ENCODE measurements at regions not wholly inside any gene's neighbourhood (a gene's known extent, or its start where the extent isn't known, plus 50 kb on each side); places are given as distances from the start of the nearest gene placed in this dataset.

- TF ChIP-seq SUZ12 (IDR thresholded peaks at IDR 0.05; ENCODE audit: extremely low read depth, insufficient read depth, insufficient read length) (no peak), YY1 (IDR thresholded peaks at IDR 0.05; ENCODE audit: insufficient read depth, insufficient read length) (no peak)
Observed at GRCh38 chr1:30248373-30248772, 475.0 kb downstream of the MATN1 start.

All from NT2/D1 (cell line).